ENCODE measurements at regions not wholly inside any gene's neighbourhood (a gene's known extent, or its start where the extent isn't known, plus 50 kb on each side); places are given as distances from the start of the nearest gene placed in this dataset.

- TF ChIP-seq POLR2A (IDR thresholded peaks at IDR 0.05) = no peak
- no peak for TF ChIP-seq CTCF (IDR thresholded peaks at IDR 0.05)
Observed at GRCh38 chr1:96281491-96281890, 440.1 kb upstream of the PTBP2 start.

Data from upper lobe of left lung (tissue), 4 donors.